ENCODE measurements at regions not wholly inside any gene's neighbourhood (a gene's known extent, or its start where the extent isn't known, plus 50 kb on each side); places are given as distances from the start of the nearest gene placed in this dataset.

DNA sequence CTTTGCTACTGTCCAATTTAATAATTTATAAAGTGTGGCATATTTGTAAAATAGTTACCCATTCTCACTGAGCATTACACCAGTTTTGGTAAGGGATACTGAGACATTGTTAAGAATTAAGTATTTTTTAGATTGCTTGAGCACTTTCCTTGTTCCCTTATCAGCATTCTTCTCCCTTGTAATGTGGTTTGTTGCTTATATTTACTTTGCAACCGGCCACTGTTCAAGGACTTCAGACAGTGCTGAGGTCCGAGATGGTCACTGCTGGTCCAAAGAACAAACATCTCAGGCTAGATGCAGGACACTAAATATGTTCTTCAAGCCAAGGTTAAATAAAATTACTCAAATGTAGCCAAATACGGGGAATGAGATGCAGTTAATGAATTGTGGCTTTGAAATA is 161.4 kb downstream of the TM9SF2 start:
- TF ChIP-seq, protein P1, sequence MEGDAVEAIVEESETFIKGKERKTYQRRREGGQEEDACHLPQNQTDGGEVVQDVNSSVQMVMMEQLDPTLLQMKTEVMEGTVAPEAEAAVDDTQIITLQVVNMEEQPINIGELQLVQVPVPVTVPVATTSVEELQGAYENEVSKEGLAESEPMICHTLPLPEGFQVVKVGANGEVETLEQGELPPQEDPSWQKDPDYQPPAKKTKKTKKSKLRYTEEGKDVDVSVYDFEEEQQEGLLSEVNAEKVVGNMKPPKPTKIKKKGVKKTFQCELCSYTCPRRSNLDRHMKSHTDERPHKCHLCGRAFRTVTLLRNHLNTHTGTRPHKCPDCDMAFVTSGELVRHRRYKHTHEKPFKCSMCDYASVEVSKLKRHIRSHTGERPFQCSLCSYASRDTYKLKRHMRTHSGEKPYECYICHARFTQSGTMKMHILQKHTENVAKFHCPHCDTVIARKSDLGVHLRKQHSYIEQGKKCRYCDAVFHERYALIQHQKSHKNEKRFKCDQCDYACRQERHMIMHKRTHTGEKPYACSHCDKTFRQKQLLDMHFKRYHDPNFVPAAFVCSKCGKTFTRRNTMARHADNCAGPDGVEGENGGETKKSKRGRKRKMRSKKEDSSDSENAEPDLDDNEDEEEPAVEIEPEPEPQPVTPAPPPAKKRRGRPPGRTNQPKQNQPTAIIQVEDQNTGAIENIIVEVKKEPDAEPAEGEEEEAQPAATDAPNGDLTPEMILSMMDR (IDR thresholded peaks at IDR 0.05): no peak
- no peak for ATAC-seq (ENCODE audit: low FRiP score)
- no peak for DNase-seq (ENCODE audit: low spot score)

DNA sequence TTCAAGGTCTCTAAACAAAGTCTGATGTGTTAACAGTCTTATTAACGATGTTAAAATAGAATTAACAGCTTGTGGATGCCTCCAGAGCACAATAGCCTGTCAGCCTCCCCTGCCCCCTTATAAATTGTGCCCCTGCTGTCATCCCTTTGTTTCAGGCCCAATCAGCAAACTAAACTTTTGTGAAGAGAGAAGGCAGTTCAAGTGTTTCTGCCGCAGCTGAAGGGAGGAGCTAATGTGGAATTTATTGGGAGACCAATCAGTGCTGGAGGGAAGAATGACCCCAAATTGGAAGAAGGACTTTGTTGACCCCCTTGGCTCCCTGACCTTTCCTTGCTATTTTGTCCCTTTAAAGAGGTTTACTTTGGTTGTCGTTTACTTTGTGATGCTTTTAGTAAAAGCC is 160.5 kb downstream of the TM9SF2 start:
- DNase-seq (ENCODE audit: low spot score): no peak
- ATAC-seq (ENCODE audit: low FRiP score): no peak
- TF ChIP-seq, protein P1 (IDR thresholded peaks at IDR 0.05): no peak

DNA sequence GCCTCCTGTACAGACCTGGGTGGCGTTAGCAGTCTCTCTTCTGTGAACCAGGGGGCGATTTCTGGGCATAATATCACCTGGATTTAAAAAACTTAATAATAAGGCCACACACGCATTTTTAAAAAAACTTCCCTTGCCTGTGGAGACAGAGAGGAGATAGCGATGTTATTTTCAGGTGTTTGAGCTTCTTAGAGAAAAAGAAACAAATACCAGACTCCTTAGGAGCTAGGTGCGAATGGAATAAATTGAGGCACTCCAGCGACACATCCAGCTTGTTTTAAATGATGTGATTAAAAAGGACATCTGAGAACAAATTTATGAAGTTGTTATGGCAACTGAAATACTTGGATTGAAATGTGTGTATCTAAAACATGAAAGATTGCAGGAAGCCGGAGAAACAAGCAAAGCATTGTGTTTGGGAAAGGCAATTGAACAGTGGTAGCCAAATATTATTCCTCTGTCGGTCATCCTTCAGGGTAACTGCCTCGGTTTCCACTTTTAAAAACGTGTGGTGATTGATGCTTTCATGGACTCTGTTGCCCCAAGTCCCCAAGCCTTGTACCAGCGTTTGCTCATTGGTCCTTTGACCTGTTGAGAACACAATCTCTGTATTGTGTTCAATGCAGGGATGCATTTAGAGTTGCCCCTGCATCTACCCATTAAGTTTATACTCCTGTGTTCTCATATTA is 158.7 kb downstream of the TM9SF2 start:
- ATAC-seq (ENCODE audit: low FRiP score) (no peak), DNase-seq (ENCODE audit: low spot score) (no peak)
- TF ChIP-seq, protein P1 (IDR thresholded peaks at IDR 0.05): no peak

DNA sequence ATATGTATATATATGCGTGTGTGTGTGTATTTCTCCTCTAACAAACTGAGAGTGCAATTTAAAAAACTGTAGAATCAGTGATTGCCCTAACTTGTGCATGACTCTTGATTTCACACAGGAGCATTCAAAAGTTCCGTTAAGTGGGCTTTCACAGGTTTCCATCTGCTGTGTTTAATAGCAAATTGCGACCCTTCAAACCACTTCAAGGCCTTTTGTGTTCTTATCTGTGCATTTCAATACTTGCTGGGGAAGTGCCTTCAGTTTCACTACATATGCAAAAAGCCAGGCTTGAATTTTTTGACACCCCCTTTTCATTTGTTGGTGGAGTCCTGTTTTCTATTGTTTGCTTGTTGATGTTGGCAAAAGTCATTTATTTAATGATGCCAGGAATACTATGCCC is 158.0 kb downstream of the TM9SF2 start:
- no peak for ATAC-seq (ENCODE audit: low FRiP score)
- TF ChIP-seq, protein P1 (IDR thresholded peaks at IDR 0.05): no peak

DNA sequence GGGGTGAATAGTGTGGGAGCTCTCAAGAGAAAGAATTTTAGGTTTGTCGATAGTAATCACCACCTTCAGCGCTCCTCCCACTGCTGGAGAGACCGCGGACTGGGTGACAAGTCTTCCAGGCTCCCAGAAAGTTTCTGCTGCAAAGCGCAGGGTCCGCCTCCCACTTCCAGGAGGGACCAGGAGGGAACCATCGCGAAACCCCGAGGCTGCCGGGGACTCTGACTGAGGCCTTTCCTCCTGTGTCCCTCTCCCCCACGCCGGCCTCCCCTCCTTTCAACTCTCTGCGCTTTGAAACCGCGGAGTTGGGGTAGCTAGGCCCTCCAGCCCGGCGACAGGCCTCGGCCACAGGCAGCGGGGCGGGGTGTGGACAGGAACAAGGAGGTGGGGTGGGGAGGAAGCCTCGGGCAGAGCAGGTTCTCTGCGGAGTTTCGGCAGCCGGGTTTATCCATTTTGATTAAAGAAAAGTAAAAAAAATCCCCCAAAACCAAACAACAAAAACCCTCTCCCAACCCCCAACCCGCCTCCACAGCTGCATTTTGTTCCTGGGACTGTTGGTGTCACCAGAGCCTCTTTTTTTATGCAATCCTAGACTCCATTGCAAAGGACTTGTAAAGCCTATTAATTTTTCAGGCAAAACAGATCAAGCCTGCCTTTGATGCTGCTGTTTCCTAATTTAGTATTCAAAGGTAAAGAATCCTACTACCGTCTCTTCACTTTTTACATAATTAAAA is 157.2 kb downstream of the TM9SF2 start:
- DNase-seq (ENCODE audit: low spot score): no peak
- TF ChIP-seq, protein P1 (IDR thresholded peaks at IDR 0.05): no peak
- peak; percentile 27 for ATAC-seq (ENCODE audit: low FRiP score)

More for the DNA sequence above, 158.0 kb downstream of the TM9SF2 start:
- no peak for DNase-seq (ENCODE audit: low spot score)

DNA sequence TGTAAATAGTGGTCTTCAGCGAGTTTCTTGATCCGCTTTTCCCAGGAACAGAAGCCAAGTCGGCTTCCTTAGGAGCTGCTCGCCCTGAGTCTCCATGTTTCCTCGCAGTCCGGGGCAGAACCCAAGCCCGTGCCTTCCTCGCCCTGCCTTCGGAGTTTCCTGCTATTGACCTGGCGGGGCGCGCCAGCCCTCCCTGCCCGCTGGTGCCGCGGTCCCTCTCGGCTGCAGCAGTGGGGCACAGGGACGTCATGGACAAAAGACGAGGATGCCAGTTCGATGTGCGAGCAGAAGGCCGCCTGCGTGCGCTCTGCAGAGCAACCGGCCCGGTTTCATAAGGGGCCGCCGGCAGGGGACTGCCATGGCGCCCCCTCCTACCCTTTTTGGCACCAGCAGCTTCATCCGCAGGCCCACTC is 156.6 kb downstream of the TM9SF2 start:
- ATAC-seq (ENCODE audit: low FRiP score): peak; percentile 26
- TF ChIP-seq, protein P1 (IDR thresholded peaks at IDR 0.05): no peak

More for the DNA sequence above, 156.6 kb downstream of the TM9SF2 start:
- no peak for DNase-seq (ENCODE audit: low spot score)
